LoVo (cell line): ENCODE measurements at regions not wholly inside any gene's neighbourhood (a gene's known extent, or its start where the extent isn't known, plus 50 kb on each side); places are given as distances from the start of the nearest gene placed in this dataset.
"Not testable (repeated sequence)": the region's sequence is repeated elsewhere in the genome, so short reads cannot be mapped to it uniquely, and the experiment has no call there.

Experiments used
- DNase-seq: peaks from one replicate; pipeline ENCODE4 v3.0.0-alpha.2; 2016; ENCODE audit warnings: low spot score

GRCh38 chr18:43970656-43971055 lies 693.4 kb upstream of the SYT4 start:
- DNase-seq, result no peak

GRCh38 chr18:43978174-43978573 lies 700.9 kb upstream of the SYT4 start:
- DNase-seq, result no peak

GRCh38 chr18:43982582-43982981 lies 698.1 kb upstream of the SETBP1 start:
- DNase-seq, result no peak

GRCh38 chr18:43987061-43987460 lies 693.6 kb upstream of the SETBP1 start:
- DNase-seq, result not testable (repeated sequence)

GRCh38 chr18:43992741-43993140 lies 687.9 kb upstream of the SETBP1 start:
- no peak for DNase-seq

GRCh38 chr18:43994381-43994780 lies 686.3 kb upstream of the SETBP1 start:
- no peak for DNase-seq

GRCh38 chr18:44013871-44014270 lies 666.8 kb upstream of the SETBP1 start:
- DNase-seq, result no peak

GRCh38 chr18:44025421-44025820 lies 655.3 kb upstream of the SETBP1 start:
- no peak for DNase-seq

- no peak for DNase-seq
These were observed 652.6 kb upstream of the SETBP1 start for GRCh38 chr18:44028109-44028508.

- no peak for DNase-seq
These were observed 649.6 kb upstream of the SETBP1 start for GRCh38 chr18:44031063-44031462.

GRCh38 chr18:44033144-44033701 lies 647.5 kb upstream of the SETBP1 start:
- DNase-seq, result no peak

- no peak for DNase-seq
These were observed 645.1 kb upstream of the SETBP1 start for GRCh38 chr18:44035554-44035953.

GRCh38 chr18:44036501-44036900 lies 644.2 kb upstream of the SETBP1 start:
- no peak for DNase-seq

GRCh38 chr18:44039216-44039615 lies 641.5 kb upstream of the SETBP1 start:
- no peak for DNase-seq

- DNase-seq, result no peak
These were observed 640.9 kb upstream of the SETBP1 start for GRCh38 chr18:44039826-44040225.

- no peak for DNase-seq
These were observed 639.1 kb upstream of the SETBP1 start for GRCh38 chr18:44041553-44041952.

GRCh38 chr18:44041961-44042360 lies 638.7 kb upstream of the SETBP1 start:
- no peak for DNase-seq

GRCh38 chr18:44046376-44046975 lies 634.2 kb upstream of the SETBP1 start:
- no peak for DNase-seq

- DNase-seq, result no peak
These were observed 633.1 kb upstream of the SETBP1 start for GRCh38 chr18:44047585-44047984.

- DNase-seq, result no peak
These were observed 632.3 kb upstream of the SETBP1 start for GRCh38 chr18:44048435-44048834.

- no peak for DNase-seq
These were observed 631.8 kb upstream of the SETBP1 start for GRCh38 chr18:44048846-44049245.

- no peak for DNase-seq
These were observed 629.7 kb upstream of the SETBP1 start for GRCh38 chr18:44051026-44051425.

GRCh38 chr18:44054514-44054913 lies 626.2 kb upstream of the SETBP1 start:
- no peak for DNase-seq

- DNase-seq, result no peak
These were observed 620.5 kb upstream of the SETBP1 start for GRCh38 chr18:44060197-44060596.
